ENCODE measurements at regions not wholly inside any gene's neighbourhood (a gene's known extent, or its start where the extent isn't known, plus 50 kb on each side); places are given as distances from the start of the nearest gene placed in this dataset.

DNA sequence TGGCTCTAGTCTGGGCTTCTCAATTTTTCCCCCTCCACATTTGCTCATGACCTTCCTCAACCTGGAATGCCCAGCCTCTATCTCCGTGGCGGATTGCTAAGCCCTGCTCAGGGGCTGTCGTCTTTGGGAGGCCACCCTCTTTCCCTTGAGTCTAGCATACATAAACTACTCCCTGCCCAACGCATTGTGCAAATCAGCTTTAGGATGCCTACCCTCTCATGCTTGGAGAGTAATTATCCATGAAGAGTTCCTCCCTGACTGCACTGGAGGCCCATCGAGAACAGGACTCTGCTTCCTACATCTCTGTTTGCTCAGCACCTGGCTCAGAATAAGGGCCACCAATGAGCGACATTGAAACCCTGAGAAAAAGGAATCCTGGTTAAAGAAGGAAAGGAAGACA is 53.7 kb upstream of the NPAS2 start:
- no peak for DNase-seq (ENCODE audit: low spot score)

DNA sequence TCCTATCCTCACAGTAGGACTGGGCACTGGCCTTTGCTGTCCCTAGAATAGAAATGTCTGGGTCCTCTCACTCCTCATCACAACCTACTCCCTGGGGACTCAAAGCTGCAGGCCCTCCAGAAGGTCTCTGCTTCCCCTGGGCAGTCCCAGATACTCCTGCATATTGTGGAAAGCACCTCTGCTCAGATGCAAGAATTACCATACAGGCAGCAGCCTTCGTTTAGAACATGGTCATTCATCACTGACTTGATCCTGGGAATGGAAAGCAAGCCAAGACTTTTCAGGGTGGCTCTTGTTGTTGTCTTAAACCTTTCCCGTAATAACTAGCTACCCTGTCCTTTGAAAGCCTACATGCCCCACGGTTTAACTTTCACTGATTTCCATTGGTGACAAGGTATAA is 53.1 kb upstream of the NPAS2 start:
- no peak for DNase-seq (ENCODE audit: low spot score)

DNA sequence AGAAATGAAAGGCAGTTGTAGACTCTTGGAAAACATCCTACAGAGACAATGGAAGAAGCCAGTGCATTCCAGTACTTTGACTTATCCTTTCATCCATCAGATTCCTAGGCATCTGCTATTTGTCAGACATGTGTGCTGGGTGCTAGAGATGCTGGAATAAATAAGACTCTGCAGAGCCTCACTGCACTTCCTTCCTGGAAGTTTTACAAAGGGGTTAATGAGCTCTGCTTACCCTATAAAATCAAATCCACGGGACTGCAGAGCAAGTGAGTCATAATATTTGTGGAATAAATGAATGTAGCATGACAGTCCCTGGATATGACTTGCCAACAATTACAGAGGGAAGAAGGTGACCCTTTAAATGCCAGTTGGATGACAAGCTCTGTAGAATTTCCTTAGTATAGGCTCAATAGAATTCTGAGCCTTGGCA is 52.7 kb upstream of the NPAS2 start:
- no peak for DNase-seq (ENCODE audit: low spot score)

DNA sequence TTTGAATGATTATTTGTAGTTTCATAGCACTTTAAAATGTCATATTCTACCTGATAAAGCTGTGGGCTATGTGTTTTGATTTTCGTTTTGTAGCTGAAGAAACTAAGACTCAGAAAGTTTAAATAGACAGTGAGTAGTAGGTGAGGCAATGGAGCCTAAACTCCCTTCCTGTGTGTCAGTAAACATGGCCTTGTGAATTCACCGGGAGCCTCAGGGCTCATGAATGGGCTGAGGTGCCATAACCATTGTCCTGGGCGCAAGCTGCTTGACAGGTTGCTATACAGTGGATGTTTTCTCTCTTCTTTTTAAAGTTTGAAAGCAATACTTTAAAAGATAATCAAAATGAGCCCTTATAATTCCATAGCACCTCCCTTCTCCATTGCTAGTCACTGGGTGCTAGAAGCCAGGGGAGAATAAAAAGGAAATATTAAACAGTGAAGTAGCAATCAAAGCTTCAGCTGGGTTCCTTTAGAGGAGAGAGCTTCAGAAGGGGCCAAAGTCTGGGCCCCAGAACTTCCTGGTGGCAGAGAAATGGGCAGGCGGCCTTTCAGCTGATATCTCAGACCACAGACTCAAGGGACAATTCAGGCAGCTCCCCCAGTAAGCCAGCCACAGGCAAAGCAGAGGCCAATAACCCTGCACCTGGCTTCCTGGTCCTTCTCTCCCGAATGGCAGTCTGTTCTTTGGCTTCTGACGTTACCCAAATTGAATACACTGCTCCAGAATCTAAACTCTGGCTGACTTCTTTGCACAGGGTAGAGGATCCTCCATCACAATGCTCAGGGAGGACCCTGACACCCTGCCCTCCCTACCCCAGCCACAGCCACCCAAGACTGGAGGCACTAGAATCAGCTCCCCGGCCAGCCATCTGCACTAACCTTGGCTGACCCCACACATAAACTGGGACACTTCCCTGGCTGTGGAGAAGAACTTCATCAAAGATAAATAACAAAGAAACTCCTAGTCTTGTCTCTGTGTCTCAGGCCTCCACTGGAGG is 51.8 kb upstream of the NPAS2 start:
- DNase-seq (ENCODE audit: low spot score), result no peak
